Panc1 (cell line): ENCODE measurements at regions not wholly inside any gene's neighbourhood (a gene's known extent, or its start where the extent isn't known, plus 50 kb on each side); places are given as distances from the start of the nearest gene placed in this dataset.

Experiments
- CTCF ChIP-seq: fragments of 450-650 bp; IDR thresholded peaks from 2 replicates; pipeline ENCODE4 v1.5.1; 2017; ENCODE audit warnings: mild to moderate bottlenecking
- POLR2AphosphoS5 ChIP-seq: IDR thresholded peaks from 2 replicates; pipeline ENCODE4 v1.6.1; 2012; ENCODE audit warnings: mild to moderate bottlenecking, low read depth, low read length, moderate library complexity

GRCh38 chr3:178369006-178369405 lies 167.2 kb upstream of the KCNMB2 start:
- TF ChIP-seq POLR2AphosphoS5 (no peak), CTCF (no peak)
